Activated CD4-positive, alpha-beta T cell treated with anti-CD3 and anti-CD28 coated beads, Interleukin-2, Interleukin-6, amounts not matched to agents 100 ng/mL and 50 ng/mL, durations not matched to agents 16 hours and 8 hours (primary cell): ENCODE measurements at regions not wholly inside any gene's neighbourhood (a gene's known extent, or its start where the extent isn't known, plus 50 kb on each side); places are given as distances from the start of the nearest gene placed in this dataset.

Experiments
- DNase-seq: peaks from one replicate; pipeline ENCODE4 v3.0.0-alpha.2; 2020

GRCh38 chr15:70149667-70150404, 52.1 kb upstream of the TLE3 start:
- DNase-seq, result no peak

- DNase-seq, result no peak
Observed at GRCh38 chr15:70147778-70148177, 50.1 kb upstream of the TLE3 start.
